Stimulated activated CD8-positive, alpha-beta memory T cell treated with anti-CD3 and anti-CD28 coated beads, Interleukin-4, amount 100 ng/mL, for 24 hours (primary cell): ENCODE measurements at regions not wholly inside any gene's neighbourhood (a gene's known extent, or its start where the extent isn't known, plus 50 kb on each side); places are given as distances from the start of the nearest gene placed in this dataset.

Experiments
- DNase-seq: peaks from one replicate; pipeline ENCODE4 v3.0.0-alpha.2; 2020; ENCODE audit warnings: low read depth

- no peak for DNase-seq
Observed at GRCh38 chr10:2439983-2440382, 627.4 kb upstream of the PFKP start.

DNA sequence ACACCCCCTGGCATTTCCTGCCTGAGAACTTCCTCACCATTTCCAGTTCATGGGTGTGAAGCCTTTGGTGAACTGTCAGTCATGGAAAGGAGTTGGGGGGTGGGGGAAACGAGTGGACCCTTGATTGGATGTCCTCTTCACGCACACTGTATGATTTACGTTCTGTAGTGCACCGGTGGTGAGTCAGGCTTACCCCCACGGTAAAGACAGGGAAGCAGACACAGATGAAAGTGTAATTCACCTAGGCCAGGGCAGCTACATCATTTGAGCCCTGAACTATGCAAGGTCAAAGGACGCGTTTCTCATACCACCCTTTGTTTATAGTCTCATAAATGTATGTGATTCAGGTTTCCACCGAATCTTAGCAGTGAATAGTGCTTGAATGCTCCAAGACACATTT lies 628.3 kb upstream of the PFKP start:
- no peak for DNase-seq

DNA sequence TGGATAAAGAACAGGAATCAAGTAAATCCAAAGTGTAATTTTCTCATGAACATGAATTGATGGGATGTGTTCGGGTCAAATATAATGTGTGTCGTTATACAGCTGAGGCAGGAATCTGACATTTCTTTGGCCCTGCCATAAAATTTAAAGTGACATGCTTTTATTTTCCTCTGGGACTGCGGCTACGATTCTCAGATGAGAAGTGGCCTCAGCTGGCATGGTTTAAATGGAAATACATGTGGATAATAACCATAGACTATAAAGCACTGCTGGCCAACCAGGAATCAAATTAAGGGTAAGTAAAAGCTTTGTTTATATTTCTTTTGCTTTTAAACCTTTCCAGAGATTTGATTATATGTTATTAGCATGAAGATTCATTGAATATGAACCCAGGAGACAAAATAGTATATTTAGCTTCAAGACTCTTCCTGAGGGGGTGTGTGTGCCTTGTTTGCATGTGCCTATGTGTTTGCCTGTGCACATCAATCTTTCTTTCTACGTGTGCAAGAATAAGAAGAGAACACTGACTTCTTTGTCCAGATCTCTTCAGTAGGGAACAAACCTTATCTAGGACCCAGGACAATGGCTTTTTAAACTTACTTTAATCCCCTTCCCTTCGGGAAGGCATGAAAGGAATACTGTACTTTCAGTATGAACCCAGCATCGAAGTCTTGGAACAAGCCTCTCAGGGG lies 629.0 kb upstream of the PFKP start:
- no peak for DNase-seq

DNA sequence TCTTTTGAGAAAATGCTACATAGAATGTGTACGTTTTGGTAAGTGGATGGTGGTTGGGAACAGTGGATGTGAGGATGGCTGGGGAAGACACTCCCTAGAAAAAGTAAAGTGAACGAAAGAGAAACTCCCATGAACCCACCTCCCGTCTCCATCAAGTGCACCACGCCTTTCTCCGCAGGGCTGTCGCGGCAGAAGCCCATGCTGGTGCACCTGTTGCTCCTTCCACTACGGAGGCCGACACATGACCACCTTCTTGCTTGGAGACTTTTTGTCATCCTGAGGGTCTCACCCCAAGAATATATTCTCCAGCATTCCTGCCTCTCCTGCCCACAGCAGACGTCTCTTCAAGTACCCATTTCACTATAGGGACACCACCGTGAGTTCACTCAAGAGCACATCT lies 630.4 kb upstream of the PFKP start:
- DNase-seq = no peak

DNA sequence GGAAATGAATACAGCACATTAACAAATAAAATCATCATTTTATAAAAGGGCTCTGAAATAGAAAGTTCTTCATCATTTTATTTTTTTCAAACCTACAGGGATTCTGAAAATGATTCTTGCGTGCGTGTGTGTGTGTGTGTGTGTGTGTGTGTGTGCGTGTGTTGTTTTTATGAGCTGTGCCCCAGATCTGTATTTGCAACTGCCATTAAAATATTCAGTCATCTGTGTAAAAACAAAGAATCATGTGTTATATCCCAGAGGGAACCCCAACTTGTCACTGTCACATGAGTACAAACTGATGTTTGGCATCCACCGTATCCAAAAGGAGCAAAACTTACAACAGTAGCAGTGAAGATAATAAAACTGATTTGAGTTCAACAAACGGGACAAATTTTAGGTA lies 635.4 kb upstream of the PFKP start:
- DNase-seq = no peak

GRCh38 chr10:2427412-2427811 lies 639.9 kb upstream of the PFKP start:
- no peak for DNase-seq

DNA sequence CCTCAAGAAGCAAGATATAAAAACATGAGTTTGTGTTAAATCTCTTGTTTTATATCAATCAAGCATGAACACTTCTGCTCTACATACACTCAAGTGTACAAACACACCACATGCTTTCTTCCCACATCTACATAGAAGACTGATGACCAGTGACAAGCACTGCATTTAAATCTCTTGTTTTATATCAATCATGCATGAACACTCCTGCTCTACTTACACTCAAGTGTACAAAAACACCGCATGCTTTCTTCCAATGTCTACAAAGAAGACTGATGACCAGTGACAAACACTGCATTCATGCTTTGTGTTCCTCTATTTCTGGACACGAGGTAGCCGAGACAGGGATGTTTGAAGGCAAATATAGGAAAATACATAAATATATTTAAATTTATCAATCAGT lies 642.0 kb upstream of the PFKP start:
- no peak for DNase-seq

- DNase-seq = no peak
Observed at GRCh38 chr10:2414562-2414961, 652.8 kb upstream of the PFKP start.

- no peak for DNase-seq
Observed at GRCh38 chr10:2414039-2414438, 653.3 kb upstream of the PFKP start.

DNA sequence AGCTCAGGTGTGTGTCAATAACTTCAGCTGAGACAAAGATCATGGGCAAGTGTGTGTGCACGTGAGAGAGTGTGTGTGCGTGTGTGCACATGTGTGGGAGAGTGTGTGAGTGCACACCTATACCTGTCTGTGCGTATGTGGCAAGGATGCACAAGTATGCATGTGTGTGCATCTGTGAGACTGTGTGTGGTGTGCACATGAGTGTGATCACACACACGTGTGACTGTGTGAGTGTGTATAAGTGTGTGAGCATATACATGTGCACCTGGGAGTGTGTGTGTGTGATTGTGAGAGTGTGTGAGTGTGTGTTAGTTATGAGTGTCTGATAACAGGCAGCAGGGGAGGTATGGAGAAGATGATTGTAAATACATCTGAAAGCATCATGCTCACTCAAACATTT lies 657.3 kb upstream of the PFKP start:
- no peak for DNase-seq

- DNase-seq = no peak
Observed at GRCh38 chr10:2401459-2401858, 664.1 kb upstream of the ADARB2 start.

GRCh38 chr10:2399482-2399881 lies 662.2 kb upstream of the ADARB2 start:
- DNase-seq = no peak

GRCh38 chr10:2392145-2392812 lies 655.0 kb upstream of the ADARB2 start:
- DNase-seq = no peak

GRCh38 chr10:2387672-2388071 lies 650.3 kb upstream of the ADARB2 start:
- no peak for DNase-seq

GRCh38 chr10:2387261-2387660 lies 649.9 kb upstream of the ADARB2 start:
- no peak for DNase-seq

GRCh38 chr10:2380218-2380617 lies 642.9 kb upstream of the ADARB2 start:
- DNase-seq = no peak

DNA sequence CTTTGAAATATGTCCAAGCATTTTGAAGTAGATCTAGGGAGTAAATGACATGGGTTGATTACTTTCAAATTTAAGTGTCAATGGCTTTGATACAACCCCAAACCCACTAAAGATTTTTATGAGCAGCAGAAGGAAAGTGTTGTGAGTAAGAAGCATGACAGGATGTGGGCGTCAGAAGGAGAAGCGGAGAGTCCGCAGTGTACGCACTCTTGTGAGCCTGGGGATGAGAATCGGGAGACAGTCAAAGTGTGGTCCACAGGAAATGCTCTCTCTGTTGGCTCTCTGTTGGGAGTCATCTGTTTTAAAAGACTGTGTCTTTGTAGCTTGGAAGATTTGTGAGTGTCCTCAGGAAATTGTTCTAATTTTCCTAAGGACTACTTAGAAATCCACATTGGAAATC lies 629.8 kb upstream of the ADARB2 start:
- DNase-seq = no peak

DNA sequence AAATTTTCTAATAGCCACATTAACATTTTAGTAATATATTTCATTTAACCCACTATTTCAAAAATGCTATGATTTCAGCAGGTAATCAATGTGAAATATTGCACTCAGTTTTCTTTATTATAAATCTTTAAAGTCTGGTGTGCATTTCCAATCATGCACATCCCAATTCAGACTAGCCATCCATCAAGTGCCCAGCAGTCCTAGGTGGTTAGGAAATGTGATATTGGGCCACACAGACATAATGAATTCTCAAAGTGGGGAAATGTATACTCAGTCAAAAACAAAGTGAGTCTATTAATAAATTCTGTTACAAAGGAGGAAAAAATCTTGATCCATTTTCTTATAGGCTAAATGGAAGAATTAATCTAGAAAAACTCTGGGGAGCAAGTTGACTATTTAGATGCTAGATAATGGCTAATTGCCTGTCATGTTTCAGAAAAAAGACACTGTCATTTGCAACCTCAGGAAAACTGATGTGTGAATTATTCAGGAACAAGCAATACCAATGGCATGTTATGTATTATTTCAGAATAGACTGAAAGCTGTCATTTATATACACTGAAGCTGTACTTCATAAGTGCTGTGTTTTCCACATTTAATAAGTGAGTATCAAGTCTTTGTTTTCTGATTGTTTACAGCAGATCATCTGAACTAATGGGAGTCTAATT lies 629.1 kb upstream of the ADARB2 start:
- no peak for DNase-seq

- DNase-seq = no peak
Observed at GRCh38 chr10:2362331-2362730, 625.0 kb upstream of the ADARB2 start.

- DNase-seq = no peak
Observed at GRCh38 chr10:2358586-2358985, 621.3 kb upstream of the ADARB2 start.

- DNase-seq = no peak
Observed at GRCh38 chr10:2356670-2357069, 619.3 kb upstream of the ADARB2 start.

DNA sequence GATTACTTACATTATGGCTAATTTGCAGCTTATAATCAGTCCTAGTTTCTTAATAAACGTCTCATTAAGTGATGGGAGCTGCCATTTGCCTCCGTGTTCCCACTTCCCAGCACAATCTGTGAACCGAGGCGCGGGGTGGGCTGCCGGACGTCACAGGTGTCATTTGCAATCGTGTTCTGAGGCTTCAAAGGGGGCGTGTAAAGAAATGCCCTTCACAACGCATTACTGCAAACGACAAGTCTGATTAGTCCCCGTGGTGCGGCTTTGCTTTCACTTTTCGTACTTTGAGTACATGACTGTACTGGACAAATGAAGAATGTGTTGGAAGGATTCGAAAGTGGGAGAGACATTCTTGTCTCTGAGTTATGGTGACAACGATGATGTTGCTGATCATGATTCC lies 614.2 kb upstream of the ADARB2 start:
- no peak for DNase-seq

GRCh38 chr10:2342206-2342605 lies 604.9 kb upstream of the ADARB2 start:
- no peak for DNase-seq
